Heart left ventricle (tissue), 13 donors: ENCODE measurements at regions not wholly inside any gene's neighbourhood (a gene's known extent, or its start where the extent isn't known, plus 50 kb on each side); places are given as distances from the start of the nearest gene placed in this dataset.

Experiments used
- POLR2A ChIP-seq, 2 donors: fragments of 450-650 bp; IDR thresholded peaks; one replicate each; pipeline ENCODE4 v1.6.1; 2017; ENCODE audit warnings: antibody characterized with exemption in 2 of 2, mild to moderate bottlenecking in 2 of 2, moderate library complexity in 2 of 2
- TF ChIP-seq, protein P1 (sequence below), 12 donors: fragments of 200-600 bp; sonication (generic) in 4 of 12; IDR thresholded peaks; one replicate each; pipeline versions ENCODE4 v1.5.0 to v1.8.0; 2018 to 2022; ENCODE audit warnings: antibody characterized with exemption in 12 of 12, mild to moderate bottlenecking in 5 of 12
- donor health status: ischemic (EF 13 %, LVEDD 7.1; RV severe dilation, severe dysfunction).
- donor health status: DM: no; HTN: yes; CAD: no.
- donor health status: DM: no; HTN: no; CAD: no.
- donor health status: ischemic (EF 25% LVEDD 6.9; RV normal size, moderate dysfunction).
- donor health status: ischemic (EF 25% LVEDD 5.7; RV mildly dilated, moderate dysfunction).
- donor health status: ischemic (EF 35%, LVEDD 5.7; RV mildly dilated, moderate dysfunction).
- donor health status: nonischemic (EF 11% LVEDD 7.7; RV severe dilation, severe dysfunction).
- donor health status: DM: yes; HTN: yes; CAD: no.
- donor health status: PGD.
- donor health status: ischemic (EF 29% LVEDD 5.4; RV normal size, mild dysfunction).
- donor health status: nonischemic (EF 23%, LVEDD 6.1; RV moderate dilation, normal function).

DNA sequence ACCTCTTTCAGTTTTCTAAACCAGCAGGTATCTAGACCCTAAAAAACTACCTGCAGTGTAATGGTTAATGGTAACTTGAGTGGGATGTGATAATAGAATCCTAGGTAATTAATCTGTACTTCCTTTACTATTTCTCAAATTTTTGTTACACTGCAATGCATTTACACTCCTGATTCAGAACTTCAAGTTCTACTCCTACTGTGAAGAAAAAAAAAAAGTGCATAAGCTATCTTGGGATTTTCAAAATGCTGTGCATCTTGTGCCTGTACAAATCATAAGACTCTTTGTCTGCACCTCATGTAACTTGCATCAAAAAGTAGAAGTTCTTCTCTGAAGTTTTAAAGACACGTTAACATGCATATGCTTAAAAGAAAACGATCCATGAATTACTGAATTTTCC is 554.1 kb downstream of the CETN3 start:
- TF ChIP-seq POLR2A (IDR thresholded peaks at IDR 0.05), result no peak
- TF ChIP-seq, protein P1, sequence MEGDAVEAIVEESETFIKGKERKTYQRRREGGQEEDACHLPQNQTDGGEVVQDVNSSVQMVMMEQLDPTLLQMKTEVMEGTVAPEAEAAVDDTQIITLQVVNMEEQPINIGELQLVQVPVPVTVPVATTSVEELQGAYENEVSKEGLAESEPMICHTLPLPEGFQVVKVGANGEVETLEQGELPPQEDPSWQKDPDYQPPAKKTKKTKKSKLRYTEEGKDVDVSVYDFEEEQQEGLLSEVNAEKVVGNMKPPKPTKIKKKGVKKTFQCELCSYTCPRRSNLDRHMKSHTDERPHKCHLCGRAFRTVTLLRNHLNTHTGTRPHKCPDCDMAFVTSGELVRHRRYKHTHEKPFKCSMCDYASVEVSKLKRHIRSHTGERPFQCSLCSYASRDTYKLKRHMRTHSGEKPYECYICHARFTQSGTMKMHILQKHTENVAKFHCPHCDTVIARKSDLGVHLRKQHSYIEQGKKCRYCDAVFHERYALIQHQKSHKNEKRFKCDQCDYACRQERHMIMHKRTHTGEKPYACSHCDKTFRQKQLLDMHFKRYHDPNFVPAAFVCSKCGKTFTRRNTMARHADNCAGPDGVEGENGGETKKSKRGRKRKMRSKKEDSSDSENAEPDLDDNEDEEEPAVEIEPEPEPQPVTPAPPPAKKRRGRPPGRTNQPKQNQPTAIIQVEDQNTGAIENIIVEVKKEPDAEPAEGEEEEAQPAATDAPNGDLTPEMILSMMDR (IDR thresholded peaks at IDR 0.05), result no peak
